ENCODE measurements at regions not wholly inside any gene's neighbourhood (a gene's known extent, or its start where the extent isn't known, plus 50 kb on each side); places are given as distances from the start of the nearest gene placed in this dataset.

GRCh38 chr2:55116966-55117365, 66.7 kb upstream of the RTN4 start (continued):
- no peak for TF ChIP-seq YY1 (IDR thresholded peaks at IDR 0.05; ENCODE audit: low read depth)
- TF ChIP-seq RFX5 (IDR thresholded peaks at IDR 0.05; ENCODE audit: low read length), result no peak
- TF ChIP-seq EZH2phosphoT487 (IDR thresholded peaks at IDR 0.05; ENCODE audit: borderline replicate concordance, low read depth), result no peak
- no peak for TF ChIP-seq SMC3 (IDR thresholded peaks at IDR 0.05; ENCODE audit: low read depth, low read length)
- no peak for TF ChIP-seq USF1 (IDR thresholded peaks at IDR 0.05; ENCODE audit: borderline replicate concordance, low read depth)
- TF ChIP-seq JUND (IDR thresholded peaks at IDR 0.05), result no peak
- TF ChIP-seq GATA2 (CRISPR knock-in tag; IDR thresholded peaks at IDR 0.05), result no peak
- no peak for TF ChIP-seq ZBTB33 (IDR thresholded peaks at IDR 0.05; ENCODE audit: borderline replicate concordance, low read depth)
- TF ChIP-seq RCOR1 (IDR thresholded peaks at IDR 0.05; ENCODE audit: low read length), result no peak
- TF ChIP-seq TAF1 (IDR thresholded peaks at IDR 0.05; ENCODE audit: borderline replicate concordance, low read depth, low read length), result no peak

GRCh38 chr2:55116598-55116964, 66.3 kb upstream of the RTN4 start:
- Histone ChIP-seq H3K4me3 (ENCODE audit: low read depth in 2 of 2, low read length in 1 of 2) (no peak overlapping the region), H3K9me2 (no peaks in the 10 kb centered on the region), H3K27me3 (ENCODE audit: insufficient read depth) (no peaks in the 10 kb centered on the region), H3K27ac (ENCODE audit: low read depth in 2 of 2, low read length in 1 of 2) (no peak overlapping the region), H3K4me1 (ENCODE audit: control insufficient read depth in 1 of 2, insufficient read depth in 2 of 2, low read depth in 1 of 2, low read length in 1 of 2) (peaks cover 37 to 54% of the 10 kb centered on the region in 2 experiments), H3K36me3 (replicated peaks in 1 of 2; ENCODE audit: control insufficient read depth in 1 of 2, insufficient read depth in 2 of 2, low read length in 1 of 2) (no peaks in the 10 kb centered on the region), H3K4me2 (no peak overlapping the region), H4K20me1 (ENCODE audit: insufficient read depth) (no peaks in the 10 kb centered on the region), H3F3A (replicated peaks; ENCODE audit: insufficient read depth) (peaks cover 15% of the 10 kb centered on the region), H3K9me3 (no peaks in the 10 kb centered on the region), H2AFZ (ENCODE audit: low read depth) (no peak overlapping the region), H3K79me2 (ENCODE audit: insufficient read depth) (no peaks in the 10 kb centered on the region), H3K9ac (no peak overlapping the region)
- DNase-seq, result no peak
- no peak for TF ChIP-seq POLR2AphosphoS5 (IDR thresholded peaks at IDR 0.05; ENCODE audit: low read depth, low read length)
- no peak for TF ChIP-seq TEAD4 (IDR thresholded peaks at IDR 0.05; ENCODE audit: borderline replicate concordance, insufficient read depth)
- no peak for TF ChIP-seq NFIC (IDR thresholded peaks at IDR 0.05; ENCODE audit: borderline replicate concordance)
- no peak for TF ChIP-seq RAD21 (IDR thresholded peaks at IDR 0.05; ENCODE audit: low read length)
- no peak for TF ChIP-seq GATA2 (CRISPR knock-in tag; IDR thresholded peaks at IDR 0.05)
- TF ChIP-seq MAX (IDR thresholded peaks at IDR 0.05; ENCODE audit: low read depth), result no peak
- TF ChIP-seq SIN3A (IDR thresholded peaks at IDR 0.05; ENCODE audit: borderline replicate concordance, low read depth, low read length), result no peak
- no peak for TF ChIP-seq USF2 (IDR thresholded peaks at IDR 0.05; ENCODE audit: borderline replicate concordance, low read depth, low read length)
- TF ChIP-seq TAF1 (IDR thresholded peaks at IDR 0.05; ENCODE audit: borderline replicate concordance, low read depth, low read length), result no peak
- no peak for TF ChIP-seq EZH2phosphoT487 (IDR thresholded peaks at IDR 0.05; ENCODE audit: borderline replicate concordance, low read depth)
- no peak for TF ChIP-seq YY1 (IDR thresholded peaks at IDR 0.05; ENCODE audit: low read depth)
- TF ChIP-seq ELF1 (IDR thresholded peaks at IDR 0.05), result no peak
- TF ChIP-seq EP300 (IDR thresholded peaks at IDR 0.05; ENCODE audit: borderline replicate concordance in 1 of 2, low read depth in 1 of 2, low read length in 1 of 2), result no peak
- TF ChIP-seq MXI1 (IDR thresholded peaks at IDR 0.05; ENCODE audit: low read depth, low read length), result no peak
- no peak for TF ChIP-seq RFX5 (IDR thresholded peaks at IDR 0.05; ENCODE audit: low read length)
- no peak for TF ChIP-seq CHD2 (IDR thresholded peaks at IDR 0.05; ENCODE audit: low read length, partially characterized antibody)
- no peak for TF ChIP-seq MEF2A (IDR thresholded peaks at IDR 0.05; ENCODE audit: borderline replicate concordance, low read depth)
- no peak for TF ChIP-seq CTCF (IDR thresholded peaks at IDR 0.05)
- no peak for TF ChIP-seq RXRA (IDR thresholded peaks at IDR 0.05; ENCODE audit: borderline replicate concordance, low read depth)
- no peak for TF ChIP-seq USF1 (IDR thresholded peaks at IDR 0.05; ENCODE audit: borderline replicate concordance, low read depth)
- CTCF ChIA-PET, result interaction anchor here (0.9 to 1.7 kb wide), 3 partner anchors 46 to 68 kb away, joined by 4 to 5 read pairs (median 4); no protein-coding TSS in a partner anchor
- 96% methylated on average over 1 of the region's 1 CpG for WGBS (ENCODE audit: low lambda C conversion rate)
- POLR2A ChIA-PET, result interaction anchor here (0.9 kb wide), 1 partner anchor 102 kb away, joined by 6 read pairs; no protein-coding TSS in a partner anchor

Measured in SK-N-SH (cell line).